ENCODE measurements at regions not wholly inside any gene's neighbourhood (a gene's known extent, or its start where the extent isn't known, plus 50 kb on each side); places are given as distances from the start of the nearest gene placed in this dataset.

- WGBS (ENCODE audit: insufficient coverage, low coverage, low lambda C conversion rate, missing lambda C conversion rate): 65% methylated on average over 7 of the region's 16 CpGs
- no peaks in the 10 kb centered on the region for H3K4me1 ChIP-seq
Measured at GRCh38 chr17:79466562-79467350, 144.1 kb downstream of the RBFOX3 start.

DNA sequence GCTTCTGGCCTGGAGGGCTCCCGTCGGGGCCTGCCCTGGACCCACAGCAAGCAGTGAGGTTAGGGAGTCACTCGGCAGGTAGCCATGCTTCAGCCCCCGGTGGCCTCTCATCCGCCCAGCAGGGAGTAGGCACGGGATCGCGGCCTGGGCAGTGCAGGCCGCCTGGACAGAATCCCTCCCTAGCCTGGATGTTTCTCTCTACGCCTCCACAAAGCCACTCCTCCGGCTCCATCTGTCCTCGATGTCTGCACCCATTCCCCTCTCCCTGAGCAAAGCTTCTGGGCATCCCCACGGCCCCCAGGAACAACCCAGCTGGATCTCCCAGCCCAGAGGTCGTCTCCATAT, 145.2 kb downstream of the RBFOX3 start:
- no peak overlapping the region for H3K27ac ChIP-seq
- ATAC-seq (no peak), DNase-seq (no peak)
- no peaks in the 10 kb centered on the region for H3K9me3 ChIP-seq
- H3K4me3 ChIP-seq: no peak overlapping the region
- TF ChIP-seq POLR2A (IDR thresholded peaks at IDR 0.05): no peak
- TF ChIP-seq, protein P1, sequence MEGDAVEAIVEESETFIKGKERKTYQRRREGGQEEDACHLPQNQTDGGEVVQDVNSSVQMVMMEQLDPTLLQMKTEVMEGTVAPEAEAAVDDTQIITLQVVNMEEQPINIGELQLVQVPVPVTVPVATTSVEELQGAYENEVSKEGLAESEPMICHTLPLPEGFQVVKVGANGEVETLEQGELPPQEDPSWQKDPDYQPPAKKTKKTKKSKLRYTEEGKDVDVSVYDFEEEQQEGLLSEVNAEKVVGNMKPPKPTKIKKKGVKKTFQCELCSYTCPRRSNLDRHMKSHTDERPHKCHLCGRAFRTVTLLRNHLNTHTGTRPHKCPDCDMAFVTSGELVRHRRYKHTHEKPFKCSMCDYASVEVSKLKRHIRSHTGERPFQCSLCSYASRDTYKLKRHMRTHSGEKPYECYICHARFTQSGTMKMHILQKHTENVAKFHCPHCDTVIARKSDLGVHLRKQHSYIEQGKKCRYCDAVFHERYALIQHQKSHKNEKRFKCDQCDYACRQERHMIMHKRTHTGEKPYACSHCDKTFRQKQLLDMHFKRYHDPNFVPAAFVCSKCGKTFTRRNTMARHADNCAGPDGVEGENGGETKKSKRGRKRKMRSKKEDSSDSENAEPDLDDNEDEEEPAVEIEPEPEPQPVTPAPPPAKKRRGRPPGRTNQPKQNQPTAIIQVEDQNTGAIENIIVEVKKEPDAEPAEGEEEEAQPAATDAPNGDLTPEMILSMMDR (IDR thresholded peaks at IDR 0.05): no peak
- H3K4me1 ChIP-seq: no peaks in the 10 kb centered on the region
- intact Hi-C loops (cut with DNase I): no loop called here
- no peaks in the 10 kb centered on the region for H3K36me3 ChIP-seq
- H3K27me3 ChIP-seq: no peaks in the 10 kb centered on the region
- 29% methylated on average over 6 of the region's 14 CpGs for WGBS (ENCODE audit: insufficient coverage, low coverage, low lambda C conversion rate, missing lambda C conversion rate)

More at GRCh38 chr17:79466562-79467350, 144.1 kb downstream of the RBFOX3 start:
- intact Hi-C loops (cut with DNase I): no loop called here
- Histone ChIP-seq H3K27me3 (no peaks in the 10 kb centered on the region), H3K27ac (no peak overlapping the region), H3K9me3 (no peaks in the 10 kb centered on the region), H3K4me3 (no peak overlapping the region), H3K36me3 (no peaks in the 10 kb centered on the region)
- ATAC-seq (no peak), DNase-seq (no peak)
- no peak for TF ChIP-seq POLR2A (IDR thresholded peaks at IDR 0.05)
- TF ChIP-seq, protein P1 (IDR thresholded peaks at IDR 0.05): no peak

GRCh38 chr17:79465011-79465680, 145.7 kb downstream of the RBFOX3 start:
- Histone ChIP-seq H3K4me1 (no peaks in the 10 kb centered on the region), H3K9me3 (no peaks in the 10 kb centered on the region), H3K4me3 (no peak overlapping the region), H3K36me3 (no peaks in the 10 kb centered on the region), H3K27ac (no peak overlapping the region), H3K27me3 (no peaks in the 10 kb centered on the region)
- TF ChIP-seq POLR2A (IDR thresholded peaks at IDR 0.05): no peak
- TF ChIP-seq, protein P1 (IDR thresholded peaks at IDR 0.05): no peak
- ATAC-seq: no peak
- 41% methylated on average over 19 of the region's 25 CpGs for WGBS (ENCODE audit: insufficient coverage, low coverage, low lambda C conversion rate, missing lambda C conversion rate)
- no peak for DNase-seq
- intact Hi-C loops (cut with DNase I): no loop called here

DNA sequence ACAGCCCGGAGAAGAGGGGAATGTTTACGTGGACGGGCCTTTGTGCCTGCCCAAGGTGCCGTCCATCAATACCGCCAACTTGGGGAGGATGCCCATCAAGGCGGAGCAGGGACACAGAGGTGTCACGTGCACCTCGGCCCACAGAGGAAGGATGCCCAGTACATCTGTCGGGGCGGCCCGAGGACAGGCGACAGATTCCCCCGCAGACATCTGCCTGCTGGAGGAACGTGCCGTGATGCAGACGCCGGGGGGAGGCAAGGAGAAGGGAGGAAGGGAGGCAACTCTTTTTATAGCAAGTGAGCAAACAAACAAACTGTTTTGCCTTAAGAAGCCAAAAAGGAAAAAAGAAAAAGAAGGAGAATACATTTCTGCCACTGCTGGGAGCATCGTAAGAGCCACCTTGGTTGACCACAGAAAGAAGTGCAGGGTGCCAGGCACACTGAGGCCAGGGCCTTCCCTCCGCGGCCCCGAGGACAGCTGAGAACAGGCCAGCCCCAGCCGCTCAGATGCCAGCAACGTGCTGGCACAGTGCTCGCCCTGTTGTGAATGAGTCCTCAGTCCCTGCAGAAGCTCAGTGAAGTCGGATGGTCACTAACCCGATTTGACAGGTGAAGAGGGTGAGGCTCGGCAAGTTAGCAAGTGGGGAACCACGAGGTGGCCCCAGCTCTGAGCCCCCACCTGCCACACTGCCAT, 146.4 kb downstream of the RBFOX3 start:
- Histone ChIP-seq H3K36me3 (no peaks in the 10 kb centered on the region), H3K27me3 (no peaks in the 10 kb centered on the region), H3K9me3 (no peaks in the 10 kb centered on the region), H3K4me3 (no peak overlapping the region), H3K4me1 (no peaks in the 10 kb centered on the region), H3K27ac (no peak overlapping the region)
- ATAC-seq: no peak
- TF ChIP-seq, protein P1 (IDR thresholded peaks at IDR 0.05): no peak
- TF ChIP-seq POLR2A (IDR thresholded peaks at IDR 0.05): no peak
- no peak for DNase-seq
- intact Hi-C loops (cut with DNase I): no loop called here
- 44% methylated on average over 13 of the region's 28 CpGs for WGBS (ENCODE audit: insufficient coverage, low coverage, low lambda C conversion rate, missing lambda C conversion rate)
